Thymus (tissue), 11 donors: ENCODE measurements at regions not wholly inside any gene's neighbourhood (a gene's known extent, or its start where the extent isn't known, plus 50 kb on each side); places are given as distances from the start of the nearest gene placed in this dataset.

Experiments
- DNase-seq, 9 donors: peaks; one replicate each; pipeline ENCODE4 v3.0.0-alpha.2; 2013; ENCODE audit warnings: low spot score in 9 of 9, low read depth in 6 of 9, missing footprints in 1 of 9
- H3K27ac ChIP-seq, 2 donors: one replicate each; pipeline ENCODE4 v1.5.1; 2013; ENCODE audit warnings: control low read depth in 1 of 2, low read depth in 1 of 2, low read length in 1 of 2, mild to moderate bottlenecking in 1 of 2, moderate library complexity in 1 of 2
- H3K27me3 ChIP-seq, 2 donors: one replicate each; pipeline ENCODE4 v1.5.1; 2013; ENCODE audit warnings: low read length in 1 of 2; ENCODE audit not compliant: control insufficient read depth in 2 of 2, insufficient read depth in 1 of 2
- H3K36me3 ChIP-seq, 2 donors: one replicate each; pipeline ENCODE4 v1.5.1; 2013; ENCODE audit warnings: low read length in 1 of 2, mild to moderate bottlenecking in 1 of 2, moderate library complexity in 1 of 2; ENCODE audit not compliant: control insufficient read depth in 2 of 2, insufficient read depth in 2 of 2
- H3K4me1 ChIP-seq, 2 donors: one replicate each; pipeline ENCODE4 v1.5.1; 2013; ENCODE audit warnings: low read length in 2 of 2; ENCODE audit not compliant: control insufficient read depth in 2 of 2, insufficient read depth in 2 of 2
- H3K4me3 ChIP-seq, 2 donors: one replicate each; pipeline ENCODE4 v1.5.1; 2013; ENCODE audit warnings: low read length in 2 of 2, control low read depth in 1 of 2, mild to moderate bottlenecking in 1 of 2
- H3K9me3 ChIP-seq, 2 donors: one replicate each; pipeline ENCODE4 v1.5.1; 2013; ENCODE audit warnings: low read length in 1 of 2, mild to moderate bottlenecking in 1 of 2; ENCODE audit not compliant: control insufficient read depth in 2 of 2, insufficient read depth in 1 of 2
- WGBS: extraction: QIAGEN DNeasy Blood & Tissue Kit; methylation state at CpG from one replicate; pipeline ENCODE4 v1.1.7; 2013; 5-methylcytosine and 5-hydroxymethylcytosine counted together
- donor health status: healthy.

GRCh38 chr9:73996844-73997243 lies 500.3 kb upstream of the RORB start:
- Histone ChIP-seq H3K27ac (no peak overlapping the region), H3K4me3 (no peak overlapping the region), H3K4me1 (no peaks in the 10 kb centered on the region), H3K9me3 (no peaks in the 10 kb centered on the region), H3K36me3 (no peaks in the 10 kb centered on the region), H3K27me3 (no peaks in the 10 kb centered on the region)
- DNase-seq: no peak
- 44% methylated on average over 1 of the region's 1 CpG for WGBS

GRCh38 chr9:74001382-74001781 lies 495.8 kb upstream of the RORB start:
- H3K27ac ChIP-seq: no peak overlapping the region
- H3K36me3 ChIP-seq: no peaks in the 10 kb centered on the region
- no peaks in the 10 kb centered on the region for H3K9me3 ChIP-seq
- no peaks in the 10 kb centered on the region for H3K4me1 ChIP-seq
- 66% methylated on average over 2 of the region's 2 CpGs for WGBS
- no peak for DNase-seq
- no peaks in the 10 kb centered on the region for H3K27me3 ChIP-seq
- H3K4me3 ChIP-seq: no peak overlapping the region

GRCh38 chr9:74006935-74007334 lies 490.2 kb upstream of the RORB start:
- WGBS: 86% methylated on average over 2 of the region's 2 CpGs
- Histone ChIP-seq H3K9me3 (no peaks in the 10 kb centered on the region), H3K36me3 (no peaks in the 10 kb centered on the region), H3K27ac (no peak overlapping the region), H3K4me3 (no peak overlapping the region), H3K4me1 (no peaks in the 10 kb centered on the region), H3K27me3 (no peaks in the 10 kb centered on the region)
- no peak for DNase-seq

GRCh38 chr9:74007833-74008232 lies 489.3 kb upstream of the RORB start:
- no peak for DNase-seq
- Histone ChIP-seq H3K27ac (no peak overlapping the region), H3K36me3 (no peaks in the 10 kb centered on the region), H3K4me3 (no peak overlapping the region), H3K4me1 (no peaks in the 10 kb centered on the region), H3K27me3 (no peaks in the 10 kb centered on the region), H3K9me3 (no peaks in the 10 kb centered on the region)
- WGBS: 96% methylated on average over 3 of the region's 3 CpGs

GRCh38 chr9:74016004-74016403 lies 481.1 kb upstream of the RORB start:
- no peaks in the 10 kb centered on the region for H3K27me3 ChIP-seq
- H3K9me3 ChIP-seq: no peaks in the 10 kb centered on the region
- no peaks in the 10 kb centered on the region for H3K4me1 ChIP-seq
- no peak overlapping the region for H3K4me3 ChIP-seq
- no peak overlapping the region for H3K27ac ChIP-seq
- no peaks in the 10 kb centered on the region for H3K36me3 ChIP-seq
- no peak for DNase-seq

- H3K27ac ChIP-seq: no peak overlapping the region
- H3K4me1 ChIP-seq: no peaks in the 10 kb centered on the region
- H3K27me3 ChIP-seq: no peaks in the 10 kb centered on the region
- no peaks in the 10 kb centered on the region for H3K9me3 ChIP-seq
- no peak overlapping the region for H3K4me3 ChIP-seq
- DNase-seq: no peak
- 94% methylated on average over 4 of the region's 4 CpGs for WGBS
- H3K36me3 ChIP-seq: no peaks in the 10 kb centered on the region
Observed at GRCh38 chr9:74025402-74025925, 471.7 kb upstream of the RORB start.

GRCh38 chr9:74032421-74032820 lies 464.7 kb upstream of the RORB start:
- no peak overlapping the region for H3K4me3 ChIP-seq
- no peaks in the 10 kb centered on the region for H3K9me3 ChIP-seq
- no peaks in the 10 kb centered on the region for H3K4me1 ChIP-seq
- DNase-seq: no peak
- no peaks in the 10 kb centered on the region for H3K27me3 ChIP-seq
- no peak overlapping the region for H3K27ac ChIP-seq
- no peaks in the 10 kb centered on the region for H3K36me3 ChIP-seq
- WGBS: 85% methylated on average over 2 of the region's 2 CpGs

- no peaks in the 10 kb centered on the region for H3K36me3 ChIP-seq
- no peak overlapping the region for H3K27ac ChIP-seq
- 84% methylated on average over 2 of the region's 2 CpGs for WGBS
- DNase-seq: no peak
- no peaks in the 10 kb centered on the region for H3K27me3 ChIP-seq
- no peaks in the 10 kb centered on the region for H3K4me1 ChIP-seq
- no peak overlapping the region for H3K4me3 ChIP-seq
- H3K9me3 ChIP-seq: no peaks in the 10 kb centered on the region
Observed at GRCh38 chr9:74035786-74036185, 461.3 kb upstream of the RORB start.

- H3K27me3 ChIP-seq: no peaks in the 10 kb centered on the region
- DNase-seq: peak in 5 of 9 donors; percentile 20 to 67 (median 28)
- H3K4me3 ChIP-seq: no peak overlapping the region
- no peak overlapping the region for H3K27ac ChIP-seq
- H3K9me3 ChIP-seq: no peaks in the 10 kb centered on the region
- H3K36me3 ChIP-seq: no peaks in the 10 kb centered on the region
- 81% methylated on average over 5 of the region's 5 CpGs for WGBS
- H3K4me1 ChIP-seq: no peaks in the 10 kb centered on the region
Observed at GRCh38 chr9:74036549-74037231, 460.4 kb upstream of the RORB start.
